Heart right ventricle (tissue), 16 donors: ENCODE measurements at regions not wholly inside any gene's neighbourhood (a gene's known extent, or its start where the extent isn't known, plus 50 kb on each side); places are given as distances from the start of the nearest gene placed in this dataset.

Experiments used
- ATAC-seq, 8 donors: fragments of 200-7000 bp; cut with Tn5 transposase; one replicate each; pipeline ENCODE4 v1.9.1; 2020; ENCODE audit warnings: mild to moderate bottlenecking in 8 of 8, moderate library complexity in 8 of 8, moderate number of reproducible peaks in 1 of 8
- DNase-seq, 2 donors: peaks; one replicate each; pipeline ENCODE4 v3.0.0-alpha.2; 2020
- H3K27ac ChIP-seq, 10 donors: fragments of 200-600 bp; sonication (generic) in 2 of 10; one replicate each; pipeline versions ENCODE4 v1.5.0 to v1.8.0; 2020 to 2022; ENCODE audit warnings: mild to moderate bottlenecking in 3 of 10
- H3K27me3 ChIP-seq, 7 donors: fragments of 200-600 bp; one replicate each; pipeline ENCODE4 v1.8.0; 2021 to 2022; ENCODE audit warnings: mild to moderate bottlenecking in 2 of 7
- H3K36me3 ChIP-seq, 9 donors: fragments of 200-600 bp; sonication (generic) in 1 of 9; one replicate each; pipeline versions ENCODE4 v1.5.0 to v1.8.0; 2020 to 2022; ENCODE audit warnings: mild to moderate bottlenecking in 2 of 9
- H3K4me1 ChIP-seq, 9 donors: fragments of 200-600 bp; sonication (generic) in 1 of 9; one replicate each; pipeline versions ENCODE4 v1.5.0 to v1.8.0; 2020 to 2022; ENCODE audit warnings: mild to moderate bottlenecking in 4 of 9
- H3K4me3 ChIP-seq, 10 donors: fragments of 200-600 bp; sonication (generic) in 2 of 10; one replicate each; pipeline versions ENCODE4 v1.5.0 to v1.8.0; 2020 to 2022; ENCODE audit warnings: mild to moderate bottlenecking in 7 of 10, moderate library complexity in 2 of 10
- H3K9me3 ChIP-seq, 11 donors: fragments of 200-600 bp in 10 of 11; sonication (generic) in 2 of 11; one replicate each; pipeline versions ENCODE4 v1.5.0 to v1.8.0; 2013 to 2022; ENCODE audit warnings: mild to moderate bottlenecking in 2 of 11, control low read depth in 1 of 11, moderate library complexity in 1 of 11
- WGBS, 2 donors: extraction: QIAGEN DNeasy Blood & Tissue Kit; methylation state at CpG; one replicate each; pipeline ENCODE4 v1.1.7; 2013; ENCODE audit warnings: inconsistent platforms in 1 of 2; 5-methylcytosine and 5-hydroxymethylcytosine counted together
- intact Hi-C, 10 donors: fragments of 100-400 bp; cut with DNase I; formaldehyde crosslinking; loops; one replicate each; pipeline versions ENCODE4 v1.11.1 to v1.14.2; 2022
- TF ChIP-seq, protein P1 (sequence below), 9 donors: fragments of 200-600 bp; sonication (generic) in 2 of 9; IDR thresholded peaks; one replicate each; pipeline versions ENCODE4 v1.5.0 to v1.8.0; 2021 to 2022; ENCODE audit warnings: antibody characterized with exemption in 9 of 9, mild to moderate bottlenecking in 5 of 9, moderate library complexity in 1 of 9
- donor health status: Arrhythmogenic right ventricular cardiomyopathy.
- donor health status: ischemic (EF 13 %, LVEDD 7.1; RV severe dilation, severe dysfunction).
- donor health status: healthy with polysubstance abuse.
- donor health status: DM: no; HTN: yes; CAD: no.
- donor health status: DM: no; HTN: no; CAD: no.
- donor health status: ischemic (EF 25% LVEDD 6.9; RV normal size, moderate dysfunction).
- donor health status: ischemic (EF 25% LVEDD 5.7; RV mildly dilated, moderate dysfunction).
- donor health status: healthy.
- donor health status: DM: yes; HTN: yes; CAD: no.
- donor health status: Ischemic cardiomyopathy.
- donor health status: ischemic (EF 35%, LVEDD 5.7; RV mildly dilated, moderate dysfunction).
- donor health status: nonischemic (EF 11% LVEDD 7.7; RV severe dilation, severe dysfunction).
- donor health status: DM: yes; HTN: yes; CAD: no.
- donor health status: PGD.
- donor health status: ischemic (EF 29% LVEDD 5.4; RV normal size, mild dysfunction).
- donor health status: nonischemic (EF 23%, LVEDD 6.1; RV moderate dilation, normal function).

DNA sequence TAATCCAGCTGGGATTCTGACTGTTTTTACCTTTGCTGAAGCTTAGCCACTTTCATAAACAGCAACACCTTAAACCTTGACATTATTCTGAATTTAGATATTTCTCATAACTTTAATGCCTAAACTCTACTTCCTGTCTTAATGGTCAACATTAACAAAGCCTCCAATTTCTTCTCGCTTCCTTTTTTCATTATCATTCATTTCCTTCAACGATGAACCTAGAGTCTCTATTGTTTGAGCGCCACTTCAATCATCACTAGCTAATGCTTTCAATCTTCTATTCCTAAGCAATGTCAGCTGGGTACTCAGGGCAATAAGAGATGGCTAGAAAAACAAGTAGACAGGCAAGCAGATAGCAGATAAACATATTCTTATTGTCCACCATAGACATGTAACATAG, 96.6 kb upstream of the TMEM196 start:
- TF ChIP-seq, protein P1, sequence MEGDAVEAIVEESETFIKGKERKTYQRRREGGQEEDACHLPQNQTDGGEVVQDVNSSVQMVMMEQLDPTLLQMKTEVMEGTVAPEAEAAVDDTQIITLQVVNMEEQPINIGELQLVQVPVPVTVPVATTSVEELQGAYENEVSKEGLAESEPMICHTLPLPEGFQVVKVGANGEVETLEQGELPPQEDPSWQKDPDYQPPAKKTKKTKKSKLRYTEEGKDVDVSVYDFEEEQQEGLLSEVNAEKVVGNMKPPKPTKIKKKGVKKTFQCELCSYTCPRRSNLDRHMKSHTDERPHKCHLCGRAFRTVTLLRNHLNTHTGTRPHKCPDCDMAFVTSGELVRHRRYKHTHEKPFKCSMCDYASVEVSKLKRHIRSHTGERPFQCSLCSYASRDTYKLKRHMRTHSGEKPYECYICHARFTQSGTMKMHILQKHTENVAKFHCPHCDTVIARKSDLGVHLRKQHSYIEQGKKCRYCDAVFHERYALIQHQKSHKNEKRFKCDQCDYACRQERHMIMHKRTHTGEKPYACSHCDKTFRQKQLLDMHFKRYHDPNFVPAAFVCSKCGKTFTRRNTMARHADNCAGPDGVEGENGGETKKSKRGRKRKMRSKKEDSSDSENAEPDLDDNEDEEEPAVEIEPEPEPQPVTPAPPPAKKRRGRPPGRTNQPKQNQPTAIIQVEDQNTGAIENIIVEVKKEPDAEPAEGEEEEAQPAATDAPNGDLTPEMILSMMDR (IDR thresholded peaks at IDR 0.05): no peak
- Histone ChIP-seq H3K4me3 (no peak overlapping the region), H3K9me3 (no peaks in the 10 kb centered on the region), H3K36me3 (no peaks in the 10 kb centered on the region), H3K27me3 (no peaks in the 10 kb centered on the region), H3K27ac (no peak overlapping the region), H3K4me1 (no peaks in the 10 kb centered on the region)
- ATAC-seq (no peak), DNase-seq (no peak)
- WGBS, 2 donors: 87 to 89% methylated on average over 3 of the region's 3 CpGs
- intact Hi-C loops: no loop called here

DNA sequence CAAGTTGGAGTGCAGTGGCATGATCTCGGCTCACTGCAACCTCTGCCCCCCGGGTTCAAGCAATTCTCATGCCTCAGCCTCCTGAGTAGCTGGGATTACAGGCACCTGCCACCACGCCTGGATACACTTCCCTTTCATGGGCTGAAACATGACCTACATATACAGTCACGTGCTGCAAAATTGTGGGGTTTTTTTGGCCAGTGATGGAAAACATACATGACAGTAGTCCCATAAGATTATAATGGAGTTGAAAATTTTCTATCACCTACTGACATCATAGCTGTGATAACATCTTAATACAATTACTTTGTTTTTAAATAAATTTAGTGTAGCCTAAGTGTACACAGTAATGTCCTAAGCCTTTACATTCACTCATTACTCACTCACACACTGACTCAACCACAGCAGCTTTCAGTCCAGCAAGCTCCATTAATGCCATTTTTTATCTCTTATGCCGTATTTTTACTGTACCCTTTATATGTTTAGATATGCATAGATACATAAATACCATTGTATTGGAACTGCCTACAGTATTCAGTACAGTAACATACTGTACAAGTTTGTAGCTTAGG, 79.9 kb upstream of the TMEM196 start:
- TF ChIP-seq, protein P1 (IDR thresholded peaks at IDR 0.05): no peak
- no peak overlapping the region for H3K4me3 ChIP-seq
- WGBS, 2 donors: 67 to 69% methylated on average over 5 of the region's 5 CpGs
- no peak for DNase-seq
- intact Hi-C loops: no loop called here
- no peak overlapping the region for H3K27ac ChIP-seq
- ATAC-seq: no peak
- peaks cover 0 to 16% (median 0%) of the 10 kb centered on the region in 11 donors for H3K9me3 ChIP-seq
- H3K4me1 ChIP-seq: no peaks in the 10 kb centered on the region
- no peaks in the 10 kb centered on the region for H3K27me3 ChIP-seq
- H3K36me3 ChIP-seq: no peaks in the 10 kb centered on the region

DNA sequence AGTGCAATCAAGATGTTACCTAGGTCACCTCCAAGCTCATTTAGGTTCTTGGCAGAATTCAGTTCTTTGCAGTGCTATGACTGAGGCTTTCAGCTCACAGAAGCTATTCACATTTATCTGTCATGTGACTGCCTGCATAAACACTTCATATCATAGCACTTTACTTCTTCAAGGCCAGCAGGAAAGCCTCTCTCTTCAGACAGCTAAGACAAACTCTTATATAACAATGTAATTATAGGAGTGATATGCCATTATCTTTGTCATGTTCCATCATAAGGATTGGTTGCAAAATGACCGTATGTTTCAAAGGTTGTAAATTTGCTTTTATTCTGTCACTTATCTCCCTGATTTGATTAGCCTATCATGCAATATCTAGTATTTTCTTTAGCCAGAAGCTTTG, 78.8 kb upstream of the TMEM196 start:
- H3K4me3 ChIP-seq: no peak overlapping the region
- peaks cover 0 to 16% (median 0%) of the 10 kb centered on the region in 11 donors for H3K9me3 ChIP-seq
- no peaks in the 10 kb centered on the region for H3K27me3 ChIP-seq
- WGBS, 2 donors: 47 to 63% methylated on average over 1 of the region's 1 CpG
- no peaks in the 10 kb centered on the region for H3K36me3 ChIP-seq
- no peak for ATAC-seq
- no peaks in the 10 kb centered on the region for H3K4me1 ChIP-seq
- TF ChIP-seq, protein P1 (IDR thresholded peaks at IDR 0.05): no peak
- intact Hi-C loops: no loop called here
- H3K27ac ChIP-seq: no peak overlapping the region
- DNase-seq: no peak

DNA sequence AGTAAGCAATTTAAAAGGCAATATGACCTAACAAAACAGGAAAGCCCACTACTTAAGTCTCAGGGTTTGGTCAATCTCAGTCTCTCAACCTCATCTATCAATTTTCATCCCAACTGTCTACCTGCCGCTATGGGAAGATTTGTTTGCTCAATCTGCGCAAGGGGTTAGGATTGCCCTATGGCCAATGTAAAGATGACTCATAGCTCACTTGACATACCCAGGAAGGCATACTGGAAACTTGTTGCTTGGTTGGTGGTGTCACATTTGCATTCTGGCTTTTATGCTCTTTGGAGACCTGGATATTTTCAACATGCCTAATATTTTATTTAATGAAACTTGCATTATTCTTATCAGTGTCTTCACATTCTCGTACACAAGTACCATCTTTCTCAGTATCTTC, 78.1 kb upstream of the TMEM196 start:
- Histone ChIP-seq H3K4me3 (no peak overlapping the region), H3K27me3 (no peaks in the 10 kb centered on the region), H3K9me3 (peaks cover 0 to 16% (median 0%) of the 10 kb centered on the region in 11 donors), H3K36me3 (no peaks in the 10 kb centered on the region), H3K4me1 (no peaks in the 10 kb centered on the region), H3K27ac (no peak overlapping the region)
- TF ChIP-seq, protein P1 (IDR thresholded peaks at IDR 0.05): no peak
- 82 to 88% methylated on average over 3 of the region's 3 CpGs for WGBS, 2 donors
- DNase-seq (no peak), ATAC-seq (no peak)
- intact Hi-C loops: no loop called here
